Left renal cortex interstitium (tissue), 4 donors: ENCODE measurements at regions not wholly inside any gene's neighbourhood (a gene's known extent, or its start where the extent isn't known, plus 50 kb on each side); places are given as distances from the start of the nearest gene placed in this dataset.
"Not testable (repeated sequence)": the region's sequence is repeated elsewhere in the genome, so short reads cannot be mapped to it uniquely, and the experiment has no call there.

Experiments used
- DNase-seq, 4 donors: peaks; one replicate each; pipeline ENCODE4 v3.0.0-alpha.2; 2013; ENCODE audit warnings: low read depth in 4 of 4, low spot score in 2 of 4, missing footprints in 1 of 4

DNA sequence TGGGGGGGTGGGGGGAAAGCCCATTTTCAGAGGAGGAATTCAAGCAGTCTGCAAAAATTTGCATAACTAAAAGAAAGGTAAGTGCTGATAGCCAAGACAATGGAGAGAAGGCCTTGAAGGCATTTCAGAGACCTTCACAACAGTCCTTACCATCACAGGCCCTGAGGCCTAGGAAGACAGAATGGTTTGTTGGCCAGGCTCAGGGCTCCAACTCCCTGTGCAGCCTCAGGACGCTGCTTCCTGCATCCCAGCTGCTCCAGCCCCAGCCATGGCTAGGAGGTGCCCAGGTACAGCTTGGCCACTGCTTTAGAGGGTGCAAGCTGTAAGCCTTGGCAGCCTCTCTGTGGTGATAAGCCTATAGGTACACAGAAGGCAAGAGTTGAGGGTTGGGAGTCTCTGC, 571.6 kb downstream of the MATN1 start:
- DNase-seq: no peak

DNA sequence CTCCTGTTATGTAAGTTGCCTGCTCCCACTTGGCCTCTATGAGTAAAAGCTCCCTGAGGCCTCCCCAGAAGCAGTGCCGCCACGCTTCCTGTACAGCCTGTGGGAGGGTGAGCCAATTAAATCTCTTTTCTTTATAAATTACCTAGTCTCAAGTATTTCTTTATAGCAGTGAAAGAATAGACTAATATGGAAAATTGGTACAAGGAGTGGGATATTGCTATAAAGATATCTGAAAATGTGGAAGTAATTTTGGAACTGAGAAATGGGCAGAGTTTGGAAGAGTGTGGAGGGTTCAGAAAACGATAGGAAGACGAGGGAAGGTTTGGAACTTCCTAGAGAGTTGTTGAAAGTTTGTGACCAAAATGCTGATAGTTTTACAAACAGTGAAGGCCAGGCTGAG, 572.3 kb downstream of the MATN1 start:
- DNase-seq: no peak

DNA sequence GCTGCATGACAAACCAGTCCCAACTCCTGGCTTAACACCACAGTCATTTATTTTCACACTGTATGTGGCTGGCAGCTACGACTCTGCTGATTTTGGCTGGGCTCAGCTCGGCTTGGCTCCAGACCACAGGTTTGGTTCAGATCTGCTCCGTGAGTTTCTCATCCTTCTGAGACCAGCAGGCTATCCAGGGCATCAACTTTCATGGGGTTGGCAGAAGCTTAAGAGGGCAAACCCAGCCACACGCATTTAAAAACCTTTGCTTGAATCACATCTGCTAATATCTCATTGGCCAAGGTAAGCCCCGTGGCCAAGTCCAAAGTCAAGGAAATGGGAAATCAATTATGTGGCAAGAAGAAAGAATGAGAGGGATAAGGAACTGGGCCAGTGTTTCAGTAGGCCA, 574.2 kb downstream of the MATN1 start:
- no peak for DNase-seq

DNA sequence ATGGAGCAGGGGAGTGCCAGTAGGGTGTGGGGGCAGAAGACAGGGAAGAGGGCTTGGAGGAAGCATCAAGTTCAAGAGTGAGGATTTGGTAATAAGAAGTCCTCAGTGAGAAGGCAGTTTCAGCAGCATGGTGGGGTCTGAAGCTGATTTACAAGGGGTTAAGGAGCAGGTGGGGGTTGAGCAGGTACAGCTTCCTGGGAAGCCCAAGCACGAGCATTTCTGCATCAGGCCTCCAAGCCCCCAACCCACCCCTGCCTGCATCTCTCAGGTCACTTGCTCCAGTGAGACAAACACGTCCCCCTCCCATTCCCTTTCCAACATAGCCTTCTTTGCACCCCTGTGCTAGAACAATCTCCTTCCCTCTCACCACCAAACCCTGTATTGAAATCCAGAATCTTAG, 574.7 kb downstream of the MATN1 start:
- no peak for DNase-seq

DNA sequence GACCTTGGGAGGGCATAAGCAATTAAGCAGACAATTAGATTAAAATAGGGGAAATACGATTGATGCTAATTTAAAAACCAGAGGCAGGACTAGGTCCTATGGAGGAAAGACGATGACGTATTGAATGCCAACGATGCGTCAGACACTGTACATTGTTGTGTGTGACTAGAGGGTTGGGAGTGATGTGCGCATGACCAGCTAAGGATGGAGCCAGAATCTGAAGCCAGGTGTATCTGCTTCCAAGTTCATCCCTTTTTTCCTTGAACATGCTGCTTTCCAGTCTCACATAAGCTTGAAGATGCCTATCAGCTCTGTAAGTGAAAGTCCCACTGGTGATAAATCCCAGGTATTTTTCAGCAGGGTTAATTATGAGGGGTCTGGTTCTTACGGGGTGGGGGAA, 576.2 kb downstream of the MATN1 start:
- DNase-seq: no peak

DNA sequence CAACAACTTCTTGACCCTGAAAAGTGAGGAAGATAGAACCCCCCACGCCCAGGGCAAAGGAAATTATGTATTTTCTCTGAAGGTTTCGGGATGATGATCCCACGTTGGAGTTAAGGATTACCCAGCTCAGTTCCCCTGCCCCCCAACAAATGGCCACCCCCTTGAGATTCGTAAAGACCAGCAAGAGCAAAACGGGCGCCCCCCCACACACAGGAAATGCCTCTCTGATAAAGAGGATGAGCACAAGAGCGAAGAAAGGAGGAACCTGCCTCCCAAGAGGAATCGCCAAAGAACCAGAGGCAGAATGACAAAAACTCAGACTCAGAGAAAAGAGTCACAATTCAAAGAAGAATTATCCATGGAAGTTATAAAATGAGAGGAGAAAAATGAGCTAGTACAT, 576.9 kb downstream of the MATN1 start:
- DNase-seq: no peak

DNA sequence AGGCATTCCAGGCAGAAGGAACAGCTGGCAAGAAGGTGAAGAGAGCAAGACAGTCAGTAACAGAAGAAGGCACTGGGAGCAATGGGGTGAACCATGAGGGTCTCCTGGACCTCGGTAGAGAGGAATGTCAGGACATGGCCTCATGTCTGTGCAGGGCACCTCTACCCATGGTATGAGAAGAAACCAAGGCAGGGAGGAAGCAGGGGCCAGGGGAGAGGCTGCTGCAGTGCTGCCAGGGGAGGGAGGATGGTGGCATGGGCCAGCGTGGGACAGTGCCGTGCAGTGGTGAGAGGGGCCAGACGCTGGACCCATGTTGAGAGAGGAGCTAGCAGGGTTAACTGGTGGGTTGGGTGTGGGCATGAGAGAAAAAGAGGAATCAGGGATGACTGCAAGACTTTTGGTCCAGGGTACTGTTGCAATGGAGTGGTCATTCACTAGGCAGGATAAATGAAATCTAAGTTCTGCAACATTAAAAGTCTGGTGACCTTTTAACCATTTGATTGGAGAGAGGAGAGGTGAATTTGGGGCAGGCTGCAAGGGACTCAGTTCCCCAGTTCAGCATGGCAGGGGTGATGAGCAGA, 577.6 kb downstream of the MATN1 start:
- DNase-seq: no peak

DNA sequence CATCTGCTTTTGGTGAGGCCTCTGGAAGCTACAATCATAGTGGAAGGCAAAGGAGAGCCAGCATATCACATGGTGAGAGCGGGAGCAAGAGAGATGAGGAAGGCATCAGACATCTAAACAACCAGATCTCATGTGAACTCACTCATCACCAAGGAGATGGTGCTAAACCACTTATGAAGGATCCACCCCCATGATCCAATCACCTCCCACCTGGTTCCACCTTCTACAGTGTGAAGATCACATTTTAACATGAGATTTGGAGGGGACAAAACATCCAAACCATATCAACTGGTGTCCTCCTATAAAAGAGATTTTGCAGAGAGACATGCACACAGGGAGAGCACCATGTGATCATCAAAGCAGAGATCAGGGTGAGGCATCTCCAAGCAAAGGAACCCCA, 578.6 kb downstream of the MATN1 start:
- no peak for DNase-seq

DNA sequence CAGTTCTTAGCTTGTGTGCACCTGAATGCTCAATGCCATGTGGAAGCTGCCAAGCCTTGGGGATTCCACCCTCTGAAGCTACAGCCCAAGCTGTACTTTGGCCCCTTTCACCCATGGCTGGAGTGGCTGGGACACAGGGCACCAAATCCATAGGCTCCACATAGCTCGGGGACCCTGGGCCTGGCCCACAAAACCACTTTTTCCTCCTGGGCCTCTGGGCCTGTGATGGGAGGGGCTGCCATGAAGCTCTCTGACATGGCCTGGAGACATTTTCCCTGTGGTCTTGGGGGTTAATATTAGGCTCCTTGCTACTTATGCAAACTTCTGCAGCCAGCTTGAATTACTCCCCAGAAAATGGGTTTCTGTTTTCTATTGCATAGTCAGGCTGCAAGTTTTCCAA, 579.9 kb downstream of the MATN1 start:
- DNase-seq: no peak

DNA sequence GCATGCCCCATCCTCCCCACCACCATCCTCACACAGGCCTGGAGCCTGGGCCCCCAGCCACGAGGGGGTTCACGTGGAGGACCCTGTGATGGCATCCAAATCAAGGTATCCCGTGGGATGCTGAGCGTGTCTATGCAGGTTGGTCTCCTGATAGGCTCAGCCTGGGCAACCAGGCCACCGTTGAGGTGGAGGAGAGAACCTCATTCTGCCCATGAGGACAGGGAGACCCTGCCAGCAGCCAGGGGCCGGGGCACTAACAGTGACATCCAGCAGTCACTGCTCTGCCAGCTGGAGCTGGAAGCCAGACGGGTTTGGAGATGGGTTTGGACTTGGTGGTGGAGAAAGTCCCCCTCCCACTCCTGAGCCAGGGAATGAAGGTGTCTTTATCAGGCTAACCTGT, 582.8 kb downstream of the MATN1 start:
- no peak for DNase-seq

DNA sequence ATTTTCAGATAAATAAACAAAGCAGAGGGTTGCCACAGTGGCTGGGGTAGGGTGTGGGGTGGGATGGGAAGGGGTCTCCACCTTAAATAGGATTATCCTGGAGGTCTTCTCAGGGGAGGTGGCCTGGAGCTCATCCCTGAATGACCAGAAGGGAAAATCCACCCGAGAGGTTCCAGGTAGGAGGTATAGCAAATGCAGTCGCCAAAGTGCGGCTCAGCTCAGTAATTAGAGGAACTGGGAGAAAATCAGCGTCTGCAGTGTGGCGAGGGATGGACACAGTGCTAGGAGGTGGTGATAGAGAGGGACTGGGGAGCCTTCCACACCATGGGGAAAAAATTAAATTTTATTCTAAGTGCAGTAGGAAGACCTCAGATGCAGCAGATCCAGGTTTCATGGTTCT, 584.5 kb downstream of the MATN1 start:
- DNase-seq: no peak

DNA sequence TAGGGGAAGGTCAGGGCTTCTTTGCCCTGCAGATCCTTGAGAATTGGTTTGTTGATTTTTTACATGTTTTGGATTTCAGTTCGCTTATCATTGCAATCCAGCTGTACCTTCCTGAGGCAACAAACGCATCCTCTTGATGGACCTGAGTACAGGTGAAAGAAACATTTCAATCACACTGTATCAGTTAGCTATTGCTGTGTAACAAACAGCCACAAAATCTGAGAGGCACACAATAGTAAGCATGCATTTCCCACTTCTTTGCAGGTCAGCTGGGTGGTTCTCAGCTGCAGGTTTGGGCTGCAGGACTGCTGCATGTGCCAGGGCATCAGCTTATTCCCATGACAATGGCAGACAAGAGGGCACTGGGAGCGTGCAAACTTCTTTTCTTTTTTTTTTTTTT, 586.4 kb downstream of the MATN1 start:
- DNase-seq: no peak

DNA sequence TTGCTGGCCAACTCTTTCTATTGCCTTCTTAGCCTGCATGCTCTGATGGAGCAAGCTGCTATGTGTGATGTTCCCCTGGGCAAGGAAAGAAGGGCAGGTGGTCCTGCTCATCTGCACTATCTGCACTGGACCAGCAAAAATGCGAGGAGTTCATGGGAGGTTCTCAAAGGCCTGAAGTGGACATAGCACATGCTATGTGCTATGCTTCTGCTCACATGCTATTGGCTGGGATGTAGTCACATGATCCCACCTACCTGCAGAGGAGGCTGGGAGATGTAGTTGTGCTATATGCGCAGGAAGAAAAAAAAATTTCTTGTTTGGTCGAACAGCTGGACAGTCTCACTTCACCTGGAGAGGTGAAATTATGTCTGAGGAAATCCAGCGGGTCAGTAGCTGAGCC, 587.7 kb downstream of the MATN1 start:
- DNase-seq: no peak

DNA sequence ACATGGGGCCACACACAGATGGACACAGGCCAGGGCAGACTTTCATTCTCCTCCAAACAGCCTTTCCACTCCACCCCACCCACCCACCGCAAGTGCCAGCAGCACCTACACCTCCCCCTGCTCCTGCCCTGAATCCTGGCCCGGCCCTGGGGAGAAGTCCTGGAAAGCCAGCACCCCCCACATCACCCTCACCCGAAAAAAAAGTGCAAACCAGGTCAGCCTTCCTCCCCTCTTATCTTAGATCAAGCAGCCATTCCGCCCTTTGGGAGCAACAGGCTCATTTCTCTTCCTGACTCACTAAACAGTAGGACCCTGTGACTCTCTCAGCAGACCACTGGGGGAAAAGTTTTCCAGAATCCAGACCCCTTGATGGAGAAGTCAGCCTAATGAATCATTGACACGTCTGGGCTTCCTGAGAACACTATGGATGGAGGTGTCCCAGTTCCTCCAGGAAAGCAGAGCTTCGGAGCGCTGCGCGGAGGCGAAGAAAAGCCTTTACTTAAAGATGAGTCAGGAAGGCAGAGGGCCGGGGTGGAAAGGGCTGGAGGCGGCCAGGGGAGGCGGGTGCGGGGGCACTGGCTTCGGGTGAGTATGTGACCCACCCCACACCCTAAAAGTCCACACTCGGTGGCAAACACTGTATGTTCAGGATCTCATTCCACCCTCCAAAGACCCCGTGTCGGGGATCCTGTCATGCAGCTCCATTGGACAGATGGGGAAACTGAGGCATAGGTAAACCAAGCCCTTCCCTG, 588.7 kb downstream of the MATN1 start:
- DNase-seq: no peak

DNA sequence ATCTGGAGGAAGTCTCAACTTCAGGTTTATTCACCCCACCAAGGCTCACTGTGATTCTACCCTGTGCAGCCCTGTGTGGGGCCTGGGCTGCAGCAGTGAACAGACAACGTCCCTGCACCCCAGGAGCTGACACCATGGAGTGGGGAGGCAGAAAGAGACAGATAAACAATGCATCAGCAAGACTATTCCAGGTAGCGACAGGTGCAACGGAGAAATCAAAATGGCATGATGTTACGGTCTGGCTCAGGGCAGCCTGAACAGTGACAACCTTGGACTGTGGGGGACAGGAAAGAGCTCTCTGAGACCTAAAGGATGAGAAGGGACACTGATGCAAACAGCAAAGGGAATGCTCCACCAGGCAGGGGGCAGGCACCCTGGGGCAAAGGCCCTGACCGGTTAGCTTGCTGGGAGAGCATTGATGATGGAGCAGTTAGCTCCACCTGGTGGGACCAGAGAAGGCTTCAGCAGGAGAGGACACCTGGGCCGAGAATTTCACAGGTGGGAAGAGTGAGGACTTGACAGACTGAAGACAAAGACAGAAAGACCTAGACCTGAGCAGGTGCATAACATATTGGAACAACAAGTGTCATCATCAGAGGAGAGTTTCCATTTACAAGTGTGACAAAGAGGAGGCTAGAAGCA, 589.9 kb downstream of the MATN1 start:
- DNase-seq: no peak

DNA sequence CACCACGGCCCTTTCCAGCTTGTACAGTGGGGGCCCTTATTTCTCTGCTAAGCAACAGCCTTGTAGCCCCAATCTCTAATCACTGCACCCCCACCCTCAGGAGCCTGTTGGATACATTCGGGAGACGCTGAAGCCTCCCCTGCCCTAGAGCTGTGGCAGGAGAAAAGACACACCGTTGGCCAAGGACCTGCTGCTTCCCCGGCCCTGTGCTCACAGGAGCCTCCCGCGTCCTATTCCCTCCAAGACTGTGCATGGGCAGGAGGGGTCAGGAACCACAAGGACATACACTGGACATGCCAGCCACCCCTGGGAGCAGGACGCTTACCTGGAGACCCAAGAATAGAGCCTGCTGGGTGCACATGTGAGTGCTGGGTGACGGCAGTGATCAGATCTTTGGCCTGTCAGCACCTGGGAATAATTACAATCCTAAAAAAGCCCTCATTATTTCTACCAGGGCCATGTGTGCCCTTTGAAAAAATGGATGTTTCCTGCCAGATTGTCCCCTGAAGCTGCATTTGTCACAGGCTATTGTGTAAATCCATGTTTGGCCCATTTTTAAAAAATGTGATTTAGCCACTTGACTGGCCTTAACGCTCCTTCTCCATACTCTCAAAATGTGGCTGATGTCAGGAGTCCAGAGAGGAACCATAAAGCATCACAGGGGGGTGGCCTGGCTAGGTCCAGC, 590.6 kb downstream of the MATN1 start:
- no peak for DNase-seq

DNA sequence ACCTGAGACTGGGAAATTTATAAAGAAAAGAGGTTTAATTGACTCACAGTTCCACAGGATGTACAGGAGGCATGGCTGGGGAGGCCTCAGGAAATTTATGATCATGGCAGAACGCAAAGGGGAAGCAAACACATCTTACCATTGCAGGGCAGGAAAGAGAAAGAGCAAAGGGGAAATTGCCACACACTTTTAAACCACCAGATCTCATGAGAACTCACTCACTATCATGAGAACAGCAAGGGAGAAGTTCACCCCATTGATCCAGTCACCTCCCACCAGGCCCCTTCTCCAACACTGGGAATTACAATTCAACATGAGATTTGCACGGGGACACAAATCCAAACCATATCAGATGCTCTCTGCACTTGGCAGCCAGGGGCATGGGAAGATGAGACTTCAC, 592.8 kb downstream of the MATN1 start:
- not testable (repeated sequence) for DNase-seq

DNA sequence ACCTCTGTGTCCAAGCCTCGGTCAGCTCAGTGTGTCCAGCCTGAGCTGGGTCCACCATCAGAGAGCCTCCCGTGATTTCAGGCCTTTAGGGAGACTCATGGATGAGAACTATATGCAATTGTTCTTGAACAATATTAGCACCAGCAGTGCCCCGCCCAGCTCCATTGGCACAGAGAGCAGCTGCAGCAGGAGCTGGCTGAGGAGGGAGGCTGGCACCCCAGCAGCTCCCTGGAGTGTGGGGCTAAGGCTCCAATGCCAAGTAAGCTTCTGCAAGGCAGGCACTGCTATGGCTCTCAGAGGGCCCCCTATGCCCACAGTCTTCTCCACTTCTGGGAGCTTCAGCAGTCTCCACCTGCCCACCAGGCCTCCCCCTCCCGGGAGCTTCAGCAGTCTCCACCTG, 593.3 kb downstream of the MATN1 start:
- DNase-seq: no peak

DNA sequence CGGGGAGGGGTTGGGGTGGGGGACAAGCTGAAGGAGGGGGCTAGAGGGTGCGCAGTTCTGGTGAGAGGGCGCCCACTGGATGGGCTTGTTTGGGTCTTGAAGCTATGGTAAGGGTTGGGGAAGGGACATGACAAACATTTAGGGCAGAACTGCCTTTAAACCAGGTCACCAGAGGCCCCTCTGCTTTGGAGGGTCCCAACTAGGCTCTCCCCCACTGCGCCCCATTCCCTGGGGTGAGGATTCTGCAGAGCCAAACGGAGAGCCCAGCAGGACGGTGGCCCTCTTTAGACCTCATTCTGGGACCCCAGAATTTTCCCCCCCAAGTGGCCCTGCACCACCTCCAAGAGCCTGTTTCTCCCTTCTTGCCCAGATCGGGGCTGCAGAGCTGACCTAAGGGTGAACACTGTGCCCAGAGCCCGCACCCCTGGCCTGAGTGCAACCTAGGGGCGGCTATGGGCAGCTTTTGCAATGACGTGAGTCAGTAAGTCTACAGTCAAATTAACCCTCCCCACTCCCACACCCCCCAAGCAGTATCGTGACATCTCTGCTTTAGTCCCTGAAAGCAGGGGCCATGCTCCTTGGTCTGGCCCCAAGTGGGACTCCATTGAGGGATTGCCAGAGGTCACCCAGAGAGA, 593.8 kb downstream of the MATN1 start:
- DNase-seq: no peak

DNA sequence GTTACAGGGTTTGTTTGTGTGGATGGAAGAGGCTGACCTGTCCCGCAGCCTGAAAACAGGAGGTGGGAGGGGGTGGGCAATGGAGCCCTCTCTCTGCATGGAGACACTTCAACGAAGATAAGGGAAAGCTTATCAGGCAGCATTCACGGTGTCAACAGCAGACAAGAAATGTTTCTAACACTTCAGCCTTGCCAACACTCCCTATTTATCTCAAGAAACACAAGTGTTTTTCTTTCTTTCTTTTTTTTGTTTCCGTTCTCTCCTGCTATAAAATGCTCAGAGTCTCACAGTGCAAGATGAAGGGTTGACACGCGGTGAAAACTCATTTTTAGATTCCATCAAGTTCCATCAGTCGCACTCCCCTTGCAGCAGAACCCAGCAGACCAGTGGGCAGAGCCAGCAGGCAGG, 594.4 kb downstream of the MATN1 start:
- no peak for DNase-seq

DNA sequence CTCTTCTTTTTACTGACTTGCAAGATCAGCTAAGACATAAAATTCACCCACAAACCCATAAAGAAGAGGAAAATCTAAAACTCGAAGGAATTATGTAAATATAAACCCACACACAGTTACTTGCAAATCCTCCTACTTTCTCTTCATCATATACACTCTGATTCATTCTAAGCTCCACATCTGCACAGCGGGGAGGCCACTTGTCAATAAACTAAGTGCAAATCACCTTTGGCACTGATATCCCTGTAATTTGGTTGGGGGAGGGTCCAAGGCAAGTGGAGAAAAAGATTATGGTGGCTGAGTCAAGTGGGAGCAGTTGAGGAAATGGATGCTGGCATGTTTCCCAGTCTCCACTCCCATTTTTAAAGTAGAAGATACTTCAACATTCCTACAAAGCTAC, 596.5 kb downstream of the MATN1 start:
- no peak for DNase-seq
